CD4-positive, alpha-beta T cell (primary cell): ENCODE measurements at regions not wholly inside any gene's neighbourhood (a gene's known extent, or its start where the extent isn't known, plus 50 kb on each side); places are given as distances from the start of the nearest gene placed in this dataset.

ENCODE experiments used
- ATAC-seq: fragments of 200-7000 bp; cut with Tn5 transposase; one replicate; pipeline ENCODE4 v1.10.0; 2022; ENCODE audit warnings: mild to moderate bottlenecking; ENCODE audit not compliant: poor library complexity
- CTCF ChIA-PET: fragments of 350-600 bp; sonication (Branson Sonifier 250); formaldehyde crosslinking; loops from one replicate; lab custom pipeline; 2021; ENCODE audit warnings: antibody characterized with exemption, inconsistent platforms; lab: Charles Lee
- POLR2A ChIA-PET: fragments of 350-600 bp; sonication (Branson Sonifier 250); formaldehyde crosslinking; loops from one replicate; lab custom pipeline; 2021; ENCODE audit warnings: antibody characterized with exemption, inconsistent platforms; lab: Charles Lee
- DNase-seq, 14 experiments: peaks; one replicate each; pipeline ENCODE4 v3.0.0-alpha.2; 2013 to 2020; ENCODE audit warnings: mixed read lengths in 2 of 14
- H3K27ac ChIP-seq, 2 donors: one replicate each; pipeline versions ENCODE4 v1.5.1 to v1.7.0; 2013; ENCODE audit warnings: low read length in 2 of 2, low read depth in 1 of 2, mild to moderate bottlenecking in 1 of 2
- H3K27me3 ChIP-seq, 2 experiments: 1 replicate in 1 of 2; 2 replicates in 1 of 2; pipeline versions ENCODE4 v1.6.1 to v1.7.0; 2013; ENCODE audit warnings: low read length in 2 of 2, control low read depth in 1 of 2, mild to moderate bottlenecking in 1 of 2, moderate library complexity in 1 of 2; ENCODE audit not compliant: insufficient read depth in 2 of 2, control insufficient read depth in 1 of 2
- H3K36me3 ChIP-seq: one replicate; pipeline ENCODE4 v1.6.1; 2013; ENCODE audit warnings: low read length, control low read depth; ENCODE audit not compliant: insufficient read depth
- H3K4me1 ChIP-seq: one replicate; pipeline ENCODE4 v1.6.1; 2013; ENCODE audit warnings: low read length, control low read depth; ENCODE audit not compliant: insufficient read depth
- H3K4me3 ChIP-seq: one replicate; pipeline ENCODE4 v1.5.1; 2013; ENCODE audit warnings: mild to moderate bottlenecking, low read length, moderate library complexity
- H3K9me3 ChIP-seq, 2 experiments: 1 replicate in 1 of 2; 2 replicates in 1 of 2; pipeline versions ENCODE4 v1.6.1 to v1.7.0; 2013; ENCODE audit warnings: low read length in 2 of 2, mild to moderate bottlenecking in 2 of 2, control low read depth in 1 of 2, moderate library complexity in 1 of 2; ENCODE audit not compliant: control insufficient read depth in 1 of 2, insufficient read depth in 1 of 2
- H3K27ac Mint-ChIP-seq: one replicate; pipeline ENCODE4 v1.8.0; 2020; ENCODE audit warnings: mixed read lengths
- H3K27me3 Mint-ChIP-seq: one replicate; pipeline ENCODE4 v1.8.0; 2021; ENCODE audit warnings: mixed read lengths
- H3K36me3 Mint-ChIP-seq: one replicate; pipeline ENCODE4 v1.8.0; 2021; ENCODE audit warnings: low read depth, mixed read lengths
- H3K4me1 Mint-ChIP-seq: one replicate; pipeline ENCODE4 v1.8.0; 2021; ENCODE audit warnings: low read depth, mixed read lengths
- H3K4me3 Mint-ChIP-seq: one replicate; pipeline ENCODE4 v1.8.0; 2020; ENCODE audit warnings: mild to moderate bottlenecking, mixed read lengths
- H3K9me3 Mint-ChIP-seq: one replicate; pipeline ENCODE4 v1.8.0; 2020; ENCODE audit warnings: mixed read lengths
- CTCF ChIP-seq: fragments of 200-600 bp; IDR thresholded peaks from one replicate; pipeline ENCODE4 v1.8.0; 2022; ENCODE audit warnings: antibody characterized with exemption, mild to moderate bottlenecking
- intact Hi-C, 2 experiments: fragments of 100-400 bp; cut with DNase I in 1 of 2; cut with micrococcal nuclease in 1 of 2; formaldehyde crosslinking; loops; one replicate each; pipeline versions ENCODE4 v1.15.1 to v1.9.0; 2023 to 2025; cut with DNase I, micrococcal nuclease

GRCh38 chr13:111970494-111971141 is 96.3 kb upstream of the SOX1 start:
- Mint-ChIP-seq H3K36me3 (no peaks in the 10 kb centered on the region), H3K27ac (no peak overlapping the region), H3K4me3 (no peak overlapping the region), H3K9me3 (peaks cover 10% of the 10 kb centered on the region), H3K4me1 (no peaks in the 10 kb centered on the region), H3K27me3 (peaks cover 43% of the 10 kb centered on the region)
- H3K27me3 ChIP-seq: peaks cover 5 to 8% of the 10 kb centered on the region in 2 experiments
- ChIA-PET CTCF (no interaction called here), POLR2A (no interaction called here)
- no peak overlapping the region for H3K4me3 ChIP-seq
- no peak for TF ChIP-seq CTCF
- ATAC-seq (no peak), DNase-seq (no peak)
- intact Hi-C loops: no loop called here
- H3K36me3 ChIP-seq: no peaks in the 10 kb centered on the region
- no peak overlapping the region for H3K27ac ChIP-seq
- H3K4me1 ChIP-seq: no peaks in the 10 kb centered on the region
- peaks cover 0 to 15% of the 10 kb centered on the region in 2 experiments for H3K9me3 ChIP-seq

GRCh38 chr13:111971891-111972780 is 94.8 kb upstream of the SOX1 start:
- H3K4me3 Mint-ChIP-seq: no peak overlapping the region
- Histone ChIP-seq H3K4me3 (no peak overlapping the region), H3K9me3 (peaks cover 0 to 18% of the 10 kb centered on the region in 2 experiments), H3K36me3 (no peaks in the 10 kb centered on the region), H3K27me3 (peaks cover 5 to 8% of the 10 kb centered on the region in 2 experiments), H3K27ac (no peak overlapping the region), H3K4me1 (no peaks in the 10 kb centered on the region)
- intact Hi-C loops: no loop called here
- no peak for TF ChIP-seq CTCF
- peaks cover 43% of the 10 kb centered on the region for H3K27me3 Mint-ChIP-seq
- no peaks in the 10 kb centered on the region for H3K4me1 Mint-ChIP-seq
- H3K9me3 Mint-ChIP-seq: peaks cover 10% of the 10 kb centered on the region
- H3K36me3 Mint-ChIP-seq: no peaks in the 10 kb centered on the region
- no peak overlapping the region for H3K27ac Mint-ChIP-seq
- POLR2A ChIA-PET: no interaction called here
- ATAC-seq: no peak
- CTCF ChIA-PET: no interaction called here
- DNase-seq: no peak

- H3K4me1 ChIP-seq: no peaks in the 10 kb centered on the region
- no peaks in the 10 kb centered on the region for H3K36me3 Mint-ChIP-seq
- TF ChIP-seq CTCF: no peak
- peaks cover 0 to 18% of the 10 kb centered on the region in 2 experiments for H3K9me3 ChIP-seq
- H3K4me3 Mint-ChIP-seq: no peak overlapping the region
- H3K4me1 Mint-ChIP-seq: no peaks in the 10 kb centered on the region
- CTCF ChIA-PET: no interaction called here
- peaks cover 43% of the 10 kb centered on the region for H3K27me3 Mint-ChIP-seq
- no peak overlapping the region for H3K4me3 ChIP-seq
- DNase-seq (no peak), ATAC-seq (no peak)
- POLR2A ChIA-PET: interaction anchor here (0.6 kb wide), 1 partner anchor 588 kb away, joined by 3 read pairs; no protein-coding TSS in a partner anchor
- H3K27ac Mint-ChIP-seq: no peak overlapping the region
- H3K27me3 ChIP-seq: peaks cover 5 to 8% of the 10 kb centered on the region in 2 experiments
- intact Hi-C loops: no loop called here
- H3K27ac ChIP-seq: no peak overlapping the region
- H3K9me3 Mint-ChIP-seq: peaks cover 10% of the 10 kb centered on the region
- no peaks in the 10 kb centered on the region for H3K36me3 ChIP-seq
These were observed 93.8 kb upstream of the SOX1 start for GRCh38 chr13:111973186-111973585.
